WTC11 (cell line): ENCODE measurements at regions not wholly inside any gene's neighbourhood (a gene's known extent, or its start where the extent isn't known, plus 50 kb on each side); places are given as distances from the start of the nearest gene placed in this dataset.

Source experiments
- ATAC-seq: fragments of 200-7000 bp; cut with Tn5 transposase; 2 replicates; pipeline ENCODE4 v1.10.0; 2021; ENCODE audit warnings: mild to moderate bottlenecking, moderate library complexity
- CTCF ChIA-PET: fragments of 300-600 bp; sonication (Branson Sonifier 250); formaldehyde crosslinking; loops from one replicate; lab custom pipeline; 2021; ENCODE audit warnings: antibody characterized with exemption; lab: Charles Lee
- POLR2A ChIA-PET: fragments of 350-600 bp; sonication (Branson Sonifier 250); formaldehyde crosslinking; loops from one replicate; lab custom pipeline; 2021; ENCODE audit warnings: antibody characterized with exemption; lab: Charles Lee
- DNase-seq: peaks from one replicate; pipeline ENCODE4 v3.0.0; 2021; ENCODE audit warnings: low spot score
- H3K27ac Mint-ChIP-seq: 2 replicates; pipeline ENCODE4 v1.8.0; 2021; ENCODE audit warnings: mixed read lengths
- H3K27me3 Mint-ChIP-seq: 2 replicates; pipeline ENCODE4 v1.8.0; 2021; ENCODE audit warnings: low read depth, mild to moderate bottlenecking, moderate library complexity, mixed read lengths
- H3K36me3 Mint-ChIP-seq: 2 replicates; pipeline ENCODE4 v1.8.0; 2021; ENCODE audit warnings: mixed read lengths
- H3K4me1 Mint-ChIP-seq: 2 replicates; pipeline ENCODE4 v1.8.0; 2022; ENCODE audit warnings: mixed read lengths
- H3K4me3 Mint-ChIP-seq: 2 replicates; pipeline ENCODE4 v1.8.0; 2021; ENCODE audit warnings: mild to moderate bottlenecking, moderate library complexity, mixed read lengths
- H3K9me3 Mint-ChIP-seq: 2 replicates; pipeline ENCODE4 v1.8.0; 2021; ENCODE audit warnings: mixed read lengths
- ATF1 ChIP-seq: sonication (generic); formaldehyde crosslinking; IDR thresholded peaks from 2 replicates; pipeline ENCODE4 v1.8.1; 2023; ENCODE audit warnings: mild to moderate bottlenecking, moderate library complexity, missing genetic modification reagents
- CBFB ChIP-seq: sonication (generic); formaldehyde crosslinking; IDR thresholded peaks from 2 replicates; pipeline ENCODE4 v1.8.1; 2022; ENCODE audit warnings: mild to moderate bottlenecking, low read depth, missing genetic modification reagents
- CTCF ChIP-seq: fragments of 200-600 bp; IDR thresholded peaks from 2 replicates; pipeline ENCODE4 v1.8.0; 2022; ENCODE audit warnings: antibody characterized with exemption
- ELF4 ChIP-seq: sonication (generic); formaldehyde crosslinking; IDR thresholded peaks from 2 replicates; pipeline ENCODE4 v1.8.1; 2022; ENCODE audit warnings: low read depth, mild to moderate bottlenecking, moderate library complexity, missing genetic modification reagents
- FOXJ3 ChIP-seq: sonication (generic); formaldehyde crosslinking; IDR thresholded peaks from 2 replicates; pipeline ENCODE4 v1.9.0; 2021; ENCODE audit warnings: missing genetic modification reagents, mild to moderate bottlenecking, borderline replicate concordance
- FOXK1 ChIP-seq: sonication (generic); formaldehyde crosslinking; IDR thresholded peaks from 2 replicates; pipeline ENCODE4 v1.8.0; 2022; ENCODE audit warnings: mild to moderate bottlenecking, moderate library complexity, missing genetic modification reagents
- FOXP1 ChIP-seq: sonication (generic); formaldehyde crosslinking; IDR thresholded peaks from 2 replicates; pipeline ENCODE4 v1.8.0; 2022; ENCODE audit warnings: missing genetic modification reagents, mild to moderate bottlenecking, moderate library complexity, borderline replicate concordance
- GABPB1 ChIP-seq: sonication (generic); formaldehyde crosslinking; IDR thresholded peaks from 2 replicates; pipeline ENCODE4 v1.8.1; 2023; ENCODE audit warnings: mild to moderate bottlenecking, missing genetic modification reagents
- PRDM15 ChIP-seq: sonication (generic); formaldehyde crosslinking; IDR thresholded peaks from 2 replicates; pipeline ENCODE4 v1.8.0; 2022; ENCODE audit warnings: missing genetic modification reagents
- RELA ChIP-seq: sonication (generic); formaldehyde crosslinking; IDR thresholded peaks from 2 replicates; pipeline ENCODE4 v1.8.1; 2022; ENCODE audit warnings: missing genetic modification reagents, mild to moderate bottlenecking, borderline replicate concordance
- SMAD3 ChIP-seq: sonication (generic); formaldehyde crosslinking; IDR thresholded peaks from 2 replicates; pipeline ENCODE4 v1.8.0; 2022; ENCODE audit warnings: missing genetic modification reagents, mild to moderate bottlenecking, borderline replicate concordance
- SP1 ChIP-seq: sonication (generic); formaldehyde crosslinking; conservative IDR thresholded peaks from 2 replicates; pipeline ENCODE4 v1.8.1; 2022; ENCODE audit warnings: missing genetic modification reagents
- ZNF121 ChIP-seq: sonication (generic); formaldehyde crosslinking; IDR thresholded peaks from 2 replicates; pipeline ENCODE4 v1.8.0; 2023; ENCODE audit warnings: missing genetic modification reagents
- ZNF138 ChIP-seq: sonication (generic); formaldehyde crosslinking; conservative IDR thresholded peaks from 2 replicates; pipeline ENCODE4 v1.8.1; 2022; ENCODE audit warnings: mild to moderate bottlenecking, moderate library complexity, missing genetic modification reagents
- TF ChIP-seq, protein P1 (sequence below): sonication (generic); formaldehyde crosslinking; IDR thresholded peaks from 2 replicates; pipeline ENCODE4 v1.8.0; 2023; ENCODE audit warnings: missing genetic modification reagents
- TF ChIP-seq, protein P2 (sequence below): sonication (generic); formaldehyde crosslinking; IDR thresholded peaks from 2 replicates; pipeline ENCODE4 v1.8.0; 2022; ENCODE audit warnings: mild to moderate bottlenecking, missing genetic modification reagents
- TF ChIP-seq, protein P3 (sequence below): sonication (generic); formaldehyde crosslinking; IDR thresholded peaks from 2 replicates; pipeline ENCODE4 v1.8.0; 2022; ENCODE audit warnings: mild to moderate bottlenecking, missing genetic modification reagents
- TF ChIP-seq, protein P4 (sequence below): fragments of 250-450 bp; sonication (Bioruptor Pico); IDR thresholded peaks from 2 replicates; pipeline ENCODE4 v2.1.2; 2022; ENCODE audit warnings: mild to moderate bottlenecking, moderate library complexity

- H3K36me3 Mint-ChIP-seq = no peaks in the 10 kb centered on the region
- H3K4me3 Mint-ChIP-seq = no peak overlapping the region
- POLR2A ChIA-PET = no interaction called here
- CTCF ChIA-PET = no interaction called here
- no peaks in the 10 kb centered on the region for H3K4me1 Mint-ChIP-seq
- no peak for TF ChIP-seq FOXP1 (CRISPR knock-in tag)
- DNase-seq = no peak
- no peak for ATAC-seq
- no peak overlapping the region for H3K27ac Mint-ChIP-seq
- peaks cover 16% of the 10 kb centered on the region for H3K9me3 Mint-ChIP-seq
- H3K27me3 Mint-ChIP-seq = no peaks in the 10 kb centered on the region
These were observed 436.3 kb upstream of the KLF4 start for GRCh38 chr9:107925749-107926297.

DNA sequence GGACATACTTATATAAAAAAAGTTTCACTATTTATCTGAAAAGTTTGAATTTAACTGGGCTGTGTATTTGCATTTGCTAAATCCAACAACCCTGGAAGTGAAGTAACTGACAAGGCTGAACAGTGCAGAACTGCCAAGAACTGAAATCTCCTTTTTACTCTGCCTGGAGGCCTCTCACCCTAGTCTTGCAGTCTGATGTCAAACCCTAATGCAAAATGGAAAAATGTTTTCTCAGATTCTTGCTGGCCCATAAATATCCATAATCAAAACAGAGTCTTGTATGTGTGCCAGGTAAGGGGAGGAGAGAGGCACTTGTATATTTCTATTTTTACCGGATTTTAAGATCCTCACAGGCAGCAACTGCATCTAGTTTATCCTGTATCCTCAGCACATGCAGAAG, 432.7 kb upstream of the KLF4 start:
- Mint-ChIP-seq H3K4me1 (no peaks in the 10 kb centered on the region), H3K9me3 (peaks cover 21% of the 10 kb centered on the region), H3K36me3 (no peaks in the 10 kb centered on the region), H3K27me3 (no peaks in the 10 kb centered on the region), H3K27ac (no peak overlapping the region), H3K4me3 (no peak overlapping the region)
- no peak for ATAC-seq
- no peak for TF ChIP-seq ELF4 (CRISPR knock-in tag)
- ChIA-PET CTCF (no interaction called here), POLR2A (no interaction called here)
- no peak for DNase-seq

DNA sequence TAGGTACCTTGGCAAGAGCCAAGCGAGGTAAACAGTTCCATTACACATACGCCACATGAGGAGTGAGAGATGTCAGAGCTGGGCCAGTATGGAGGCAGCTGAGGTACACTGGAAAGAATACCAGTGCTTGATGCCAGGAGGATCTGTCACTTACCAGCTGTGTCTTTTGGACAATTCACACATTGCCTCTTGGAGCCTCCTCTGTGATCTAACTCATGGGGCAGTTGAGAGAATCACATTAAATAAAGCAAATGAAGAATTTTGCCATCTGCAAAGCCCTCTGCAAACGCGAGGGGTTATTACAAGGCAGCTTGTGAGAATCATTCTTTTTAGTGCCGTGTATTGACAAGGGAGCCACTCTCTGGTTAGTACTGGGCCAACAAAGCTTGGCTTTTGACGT, 429.7 kb upstream of the KLF4 start:
- no peaks in the 10 kb centered on the region for H3K4me1 Mint-ChIP-seq
- ChIA-PET CTCF (interaction anchor here (1.2 kb wide), 1 partner anchor 495 kb away, joined by 3 read pairs; no protein-coding TSS in a partner anchor), POLR2A (no interaction called here)
- DNase-seq = no peak
- no peak for TF ChIP-seq FOXK1 (CRISPR knock-in tag)
- no peak for TF ChIP-seq FOXJ3 (CRISPR knock-in tag)
- TF ChIP-seq SP1 (CRISPR knock-in tag) = no peak
- TF ChIP-seq, protein P1, sequence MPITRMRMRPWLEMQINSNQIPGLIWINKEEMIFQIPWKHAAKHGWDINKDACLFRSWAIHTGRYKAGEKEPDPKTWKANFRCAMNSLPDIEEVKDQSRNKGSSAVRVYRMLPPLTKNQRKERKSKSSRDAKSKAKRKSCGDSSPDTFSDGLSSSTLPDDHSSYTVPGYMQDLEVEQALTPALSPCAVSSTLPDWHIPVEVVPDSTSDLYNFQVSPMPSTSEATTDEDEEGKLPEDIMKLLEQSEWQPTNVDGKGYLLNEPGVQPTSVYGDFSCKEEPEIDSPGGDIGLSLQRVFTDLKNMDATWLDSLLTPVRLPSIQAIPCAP (CRISPR knock-in tag) = no peak
- no peak for TF ChIP-seq ZNF138
- TF ChIP-seq, all 79 proteins: peak for 0
- Mint-ChIP-seq H3K9me3 (peaks cover 34% of the 10 kb centered on the region), H3K27me3 (no peaks in the 10 kb centered on the region), H3K27ac (no peak overlapping the region), H3K36me3 (peaks cover 13% of the 10 kb centered on the region), H3K4me3 (no peak overlapping the region)
- no peak for ATAC-seq

- DNase-seq = no peak
- Mint-ChIP-seq H3K9me3 (peaks cover 29% of the 10 kb centered on the region), H3K27ac (no peak overlapping the region), H3K27me3 (no peaks in the 10 kb centered on the region), H3K4me3 (no peak overlapping the region), H3K4me1 (no peaks in the 10 kb centered on the region), H3K36me3 (peaks cover 13% of the 10 kb centered on the region)
- no peak for ATAC-seq
- ChIA-PET POLR2A (no interaction called here), CTCF (interaction anchor here (1.2 kb wide), 1 partner anchor 494 kb away, joined by 3 read pairs; no protein-coding TSS in a partner anchor)
- TF ChIP-seq, protein P2, sequence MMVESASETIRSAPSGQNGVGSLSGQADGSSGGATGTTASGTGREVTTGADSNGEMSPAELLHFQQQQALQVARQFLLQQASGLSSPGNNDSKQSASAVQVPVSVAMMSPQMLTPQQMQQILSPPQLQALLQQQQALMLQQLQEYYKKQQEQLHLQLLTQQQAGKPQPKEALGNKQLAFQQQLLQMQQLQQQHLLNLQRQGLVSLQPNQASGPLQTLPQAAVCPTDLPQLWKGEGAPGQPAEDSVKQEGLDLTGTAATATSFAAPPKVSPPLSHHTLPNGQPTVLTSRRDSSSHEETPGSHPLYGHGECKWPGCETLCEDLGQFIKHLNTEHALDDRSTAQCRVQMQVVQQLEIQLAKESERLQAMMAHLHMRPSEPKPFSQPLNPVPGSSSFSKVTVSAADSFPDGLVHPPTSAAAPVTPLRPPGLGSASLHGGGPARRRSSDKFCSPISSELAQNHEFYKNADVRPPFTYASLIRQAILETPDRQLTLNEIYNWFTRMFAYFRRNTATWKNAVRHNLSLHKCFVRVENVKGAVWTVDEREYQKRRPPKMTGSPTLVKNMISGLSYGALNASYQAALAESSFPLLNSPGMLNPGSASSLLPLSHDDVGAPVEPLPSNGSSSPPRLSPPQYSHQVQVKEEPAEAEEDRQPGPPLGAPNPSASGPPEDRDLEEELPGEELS (CRISPR knock-in tag) = no peak
- TF ChIP-seq PRDM15 = no peak
- TF ChIP-seq RELA = no peak
- TF ChIP-seq ATF1 (CRISPR knock-in tag) = no peak
- no peak for TF ChIP-seq CTCF
- no peak for TF ChIP-seq CBFB
- TF ChIP-seq ZNF121 (CRISPR knock-in tag) = no peak
- no peak for TF ChIP-seq GABPB1 (CRISPR knock-in tag)
- no peak for TF ChIP-seq SMAD3
- TF ChIP-seq, protein P3, sequence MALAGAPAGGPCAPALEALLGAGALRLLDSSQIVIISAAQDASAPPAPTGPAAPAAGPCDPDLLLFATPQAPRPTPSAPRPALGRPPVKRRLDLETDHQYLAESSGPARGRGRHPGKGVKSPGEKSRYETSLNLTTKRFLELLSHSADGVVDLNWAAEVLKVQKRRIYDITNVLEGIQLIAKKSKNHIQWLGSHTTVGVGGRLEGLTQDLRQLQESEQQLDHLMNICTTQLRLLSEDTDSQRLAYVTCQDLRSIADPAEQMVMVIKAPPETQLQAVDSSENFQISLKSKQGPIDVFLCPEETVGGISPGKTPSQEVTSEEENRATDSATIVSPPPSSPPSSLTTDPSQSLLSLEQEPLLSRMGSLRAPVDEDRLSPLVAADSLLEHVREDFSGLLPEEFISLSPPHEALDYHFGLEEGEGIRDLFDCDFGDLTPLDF (CRISPR knock-in tag) = no peak
- TF ChIP-seq, protein P4, sequence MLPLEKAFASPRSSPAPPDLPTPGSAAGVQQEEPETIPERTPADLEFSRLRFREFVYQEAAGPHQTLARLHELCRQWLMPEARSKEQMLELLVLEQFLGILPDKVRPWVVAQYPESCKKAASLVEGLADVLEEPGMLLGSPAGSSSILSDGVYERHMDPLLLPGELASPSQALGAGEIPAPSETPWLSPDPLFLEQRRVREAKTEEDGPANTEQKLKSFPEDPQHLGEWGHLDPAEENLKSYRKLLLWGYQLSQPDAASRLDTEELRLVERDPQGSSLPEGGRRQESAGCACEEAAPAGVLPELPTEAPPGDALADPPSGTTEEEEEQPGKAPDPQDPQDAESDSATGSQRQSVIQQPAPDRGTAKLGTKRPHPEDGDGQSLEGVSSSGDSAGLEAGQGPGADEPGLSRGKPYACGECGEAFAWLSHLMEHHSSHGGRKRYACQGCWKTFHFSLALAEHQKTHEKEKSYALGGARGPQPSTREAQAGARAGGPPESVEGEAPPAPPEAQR (CRISPR knock-in tag) = no peak
These were observed 429.2 kb upstream of the KLF4 start for GRCh38 chr9:107918749-107919148.
